ENCODE measurements at regions not wholly inside any gene's neighbourhood (a gene's known extent, or its start where the extent isn't known, plus 50 kb on each side); places are given as distances from the start of the nearest gene placed in this dataset.

GRCh38 chr18:64639536-64639935 lies 490.6 kb upstream of the LINC00305 start:
- no peak for TF ChIP-seq CTCF (IDR thresholded peaks at IDR 0.05)
- TF ChIP-seq POLR2A (IDR thresholded peaks at IDR 0.05) = no peak
